DND-41 (cell line): ENCODE measurements at regions not wholly inside any gene's neighbourhood (a gene's known extent, or its start where the extent isn't known, plus 50 kb on each side); places are given as distances from the start of the nearest gene placed in this dataset.

Experiments used
- ATAC-seq: fragments of 200-7000 bp; cut with Tn5 transposase; 3 replicates; pipeline ENCODE4 v1.9.1; 2021; ENCODE audit warnings: low read depth; ENCODE audit not compliant: insufficient read depth
- DNase-seq: peaks from one replicate; pipeline ENCODE4 v3.0.0-alpha.2; 2020
- H2AFZ ChIP-seq: 2 replicates; pipeline ENCODE4 v1.6.0; 2012; ENCODE audit warnings: low read depth, low read length
- H3K27ac ChIP-seq: 2 replicates; pipeline ENCODE4 v1.5.1; 2012; ENCODE audit warnings: low read length, inconsistent platforms
- H3K27me3 ChIP-seq: fragments of 200-600 bp; sonication (generic); 2 replicates; pipeline ENCODE4 v1.6.0; 2012; ENCODE audit warnings: low read length, mild to moderate bottlenecking, inconsistent platforms; ENCODE audit not compliant: insufficient read depth, poor library complexity
- H3K36me3 ChIP-seq: 2 replicates; pipeline ENCODE4 v1.5.1; 2012; ENCODE audit warnings: low read length, inconsistent platforms; ENCODE audit not compliant: insufficient read depth
- H3K4me1 ChIP-seq: 2 replicates; pipeline ENCODE4 v1.5.1; 2012; ENCODE audit warnings: mild to moderate bottlenecking, low read length; ENCODE audit not compliant: insufficient read depth
- H3K4me2 ChIP-seq: 2 replicates; pipeline ENCODE4 v1.6.0; 2012; ENCODE audit warnings: mild to moderate bottlenecking, moderate library complexity, low read length, inconsistent platforms; ENCODE audit not compliant: insufficient read depth
- H3K4me3 ChIP-seq, 2 experiments: fragments of 200-600 bp in 1 of 2; shearing (Covaris generic) in 1 of 2; 2 replicates each; pipeline ENCODE4 v1.5.1; 2012 to 2016; ENCODE audit warnings: inconsistent platforms in 2 of 2, low read length in 2 of 2, mild to moderate bottlenecking in 2 of 2, low read depth in 1 of 2, moderate library complexity in 1 of 2
- H3K79me2 ChIP-seq: 2 replicates; pipeline ENCODE4 v1.6.0; 2012; ENCODE audit warnings: low read length, inconsistent platforms; ENCODE audit not compliant: insufficient read depth
- H3K9ac ChIP-seq: 2 replicates; pipeline ENCODE4 v1.6.0; 2012; ENCODE audit warnings: low read depth, mild to moderate bottlenecking, inconsistent platforms, low read length, moderate library complexity
- H3K9me3 ChIP-seq: 2 replicates; pipeline ENCODE4 v1.5.1; 2012; ENCODE audit warnings: low read length, moderate library complexity, mild to moderate bottlenecking, inconsistent platforms; ENCODE audit not compliant: insufficient read depth, severe bottlenecking
- H4K20me1 ChIP-seq: 2 replicates; pipeline ENCODE4 v1.6.0; 2012; ENCODE audit warnings: low read length; ENCODE audit not compliant: insufficient read depth
- CTCF ChIP-seq: IDR thresholded peaks from 2 replicates; pipeline ENCODE4 v1.5.1; 2012; ENCODE audit warnings: borderline replicate concordance, low read length, moderate library complexity, mild to moderate bottlenecking; ENCODE audit not compliant: poor library complexity, severe bottlenecking; ENCODE audit errors: extremely low read depth
- EZH2 ChIP-seq: IDR thresholded peaks from 3 replicates; pipeline ENCODE4 v1.6.1; 2012; ENCODE audit warnings: borderline replicate concordance, low read depth, mild to moderate bottlenecking, moderate library complexity, low read length, inconsistent platforms; ENCODE audit not compliant: severe bottlenecking

- Histone ChIP-seq H3K27ac (no peak overlapping the region), H3K4me1 (peaks cover 7% of the 10 kb centered on the region; the same call in 1 of the 2 replicates), H3K36me3 (no peaks in the 10 kb centered on the region), H3K4me3 (no peak overlapping the region), H3K27me3 (no peaks in the 10 kb centered on the region), H3K79me2 (no peaks in the 10 kb centered on the region), H3K4me2 (no peak overlapping the region), H4K20me1 (no peaks in the 10 kb centered on the region), H3K9me3 (no peaks in the 10 kb centered on the region), H2AFZ (no peak overlapping the region), H3K9ac (no peak overlapping the region)
- TF ChIP-seq EZH2 = no peak
- TF ChIP-seq CTCF = no peak
- DNase-seq (no peak), ATAC-seq (no peak)
Observed at GRCh38 chr1:60283690-60284089, 210.1 kb upstream of the C1orf87 start.

- TF ChIP-seq EZH2 (no peak), CTCF (peak; percentile 79)
- Histone ChIP-seq H3K4me2 (no peak overlapping the region), H4K20me1 (no peaks in the 10 kb centered on the region), H3K27ac (no peak overlapping the region), H3K36me3 (no peaks in the 10 kb centered on the region), H2AFZ (no peak overlapping the region), H3K4me1 (peaks cover 7% of the 10 kb centered on the region; the same call in 1 of the 2 replicates), H3K79me2 (no peaks in the 10 kb centered on the region), H3K27me3 (no peaks in the 10 kb centered on the region), H3K9ac (no peak overlapping the region), H3K4me3 (no peak overlapping the region), H3K9me3 (no peaks in the 10 kb centered on the region)
- ATAC-seq = peak; percentile 87
- DNase-seq = peak; percentile 51
Observed at GRCh38 chr1:60281360-60281932, 207.9 kb upstream of the C1orf87 start.

- Histone ChIP-seq H3K4me3 (no peak overlapping the region), H3K9ac (no peak overlapping the region), H2AFZ (no peak overlapping the region), H3K79me2 (no peaks in the 10 kb centered on the region), H3K27me3 (no peaks in the 10 kb centered on the region), H3K4me1 (peaks cover 7% of the 10 kb centered on the region; the same call in 1 of the 2 replicates), H3K36me3 (no peaks in the 10 kb centered on the region), H3K27ac (no peak overlapping the region), H3K4me2 (no peak overlapping the region), H3K9me3 (no peaks in the 10 kb centered on the region), H4K20me1 (no peaks in the 10 kb centered on the region)
- DNase-seq = no peak
- peak; percentile 9; the same call in 1 of the 3 replicates for ATAC-seq
- no peak for TF ChIP-seq CTCF
- no peak for TF ChIP-seq EZH2
Observed at GRCh38 chr1:60280819-60281218, 207.2 kb upstream of the C1orf87 start.

- Histone ChIP-seq H3K27me3 (no peaks in the 10 kb centered on the region), H3K36me3 (no peaks in the 10 kb centered on the region), H3K4me1 (peaks cover 7% of the 10 kb centered on the region; the same call in 1 of the 2 replicates), H3K4me2 (no peak overlapping the region), H3K4me3 (no peak overlapping the region), H3K9ac (no peak overlapping the region), H4K20me1 (no peaks in the 10 kb centered on the region), H2AFZ (no peak overlapping the region), H3K79me2 (no peaks in the 10 kb centered on the region), H3K9me3 (no peaks in the 10 kb centered on the region), H3K27ac (no peak overlapping the region)
- ATAC-seq (no peak), DNase-seq (no peak)
- TF ChIP-seq EZH2 (no peak), CTCF (no peak)
Observed at GRCh38 chr1:60280256-60280655, 206.7 kb upstream of the C1orf87 start.
